ENCODE measurements at regions not wholly inside any gene's neighbourhood (a gene's known extent, or its start where the extent isn't known, plus 50 kb on each side); places are given as distances from the start of the nearest gene placed in this dataset.
"Not testable (repeated sequence)": the region's sequence is repeated elsewhere in the genome, so short reads cannot be mapped to it uniquely, and the experiment has no call there.

DNA sequence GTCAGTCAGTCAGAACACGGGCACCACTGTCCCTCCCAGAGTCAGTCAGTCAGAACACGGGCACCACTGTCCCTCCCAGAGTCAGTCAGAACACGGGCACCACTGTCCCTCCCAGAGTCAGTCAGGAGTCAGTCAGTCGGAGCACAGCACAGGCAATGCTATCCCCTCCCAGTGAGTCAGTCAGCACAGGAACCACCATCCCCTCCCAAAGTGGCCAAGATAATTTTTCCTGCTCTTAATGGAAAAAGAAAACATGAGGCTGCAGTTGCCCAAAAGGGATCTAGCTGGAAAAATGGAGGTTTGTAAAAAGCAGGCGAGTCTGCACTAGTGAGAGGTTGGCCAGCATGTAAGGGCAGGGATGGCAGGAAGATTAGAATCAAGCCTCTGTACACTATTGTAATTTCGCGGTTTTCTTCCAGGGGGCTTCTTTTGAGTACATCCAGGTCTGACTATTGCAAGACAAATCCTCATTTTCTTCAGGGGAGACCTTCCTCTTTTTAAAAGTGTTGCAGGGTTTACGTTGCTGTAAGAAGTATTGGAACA, 213.8 kb downstream of the SIPA1L2 start:
- FAIRE-seq (no peak), DNase-seq (ENCODE audit: low read depth) (peak; percentile 56)
- TF ChIP-seq, protein P1, sequence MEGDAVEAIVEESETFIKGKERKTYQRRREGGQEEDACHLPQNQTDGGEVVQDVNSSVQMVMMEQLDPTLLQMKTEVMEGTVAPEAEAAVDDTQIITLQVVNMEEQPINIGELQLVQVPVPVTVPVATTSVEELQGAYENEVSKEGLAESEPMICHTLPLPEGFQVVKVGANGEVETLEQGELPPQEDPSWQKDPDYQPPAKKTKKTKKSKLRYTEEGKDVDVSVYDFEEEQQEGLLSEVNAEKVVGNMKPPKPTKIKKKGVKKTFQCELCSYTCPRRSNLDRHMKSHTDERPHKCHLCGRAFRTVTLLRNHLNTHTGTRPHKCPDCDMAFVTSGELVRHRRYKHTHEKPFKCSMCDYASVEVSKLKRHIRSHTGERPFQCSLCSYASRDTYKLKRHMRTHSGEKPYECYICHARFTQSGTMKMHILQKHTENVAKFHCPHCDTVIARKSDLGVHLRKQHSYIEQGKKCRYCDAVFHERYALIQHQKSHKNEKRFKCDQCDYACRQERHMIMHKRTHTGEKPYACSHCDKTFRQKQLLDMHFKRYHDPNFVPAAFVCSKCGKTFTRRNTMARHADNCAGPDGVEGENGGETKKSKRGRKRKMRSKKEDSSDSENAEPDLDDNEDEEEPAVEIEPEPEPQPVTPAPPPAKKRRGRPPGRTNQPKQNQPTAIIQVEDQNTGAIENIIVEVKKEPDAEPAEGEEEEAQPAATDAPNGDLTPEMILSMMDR (IDR thresholded peaks at IDR 0.05; ENCODE audit: insufficient read depth, low read length, severe bottlenecking), result no peak
- Histone ChIP-seq H3K27me3 (ENCODE audit: control insufficient read depth, insufficient read depth, low read length) (no peaks in the 10 kb centered on the region), H3K4me3 (ENCODE audit: low read depth, low read length) (no peak overlapping the region), H3K36me3 (ENCODE audit: control insufficient read depth, insufficient read depth, low read length) (peaks cover 7% of the 10 kb centered on the region)

DNA sequence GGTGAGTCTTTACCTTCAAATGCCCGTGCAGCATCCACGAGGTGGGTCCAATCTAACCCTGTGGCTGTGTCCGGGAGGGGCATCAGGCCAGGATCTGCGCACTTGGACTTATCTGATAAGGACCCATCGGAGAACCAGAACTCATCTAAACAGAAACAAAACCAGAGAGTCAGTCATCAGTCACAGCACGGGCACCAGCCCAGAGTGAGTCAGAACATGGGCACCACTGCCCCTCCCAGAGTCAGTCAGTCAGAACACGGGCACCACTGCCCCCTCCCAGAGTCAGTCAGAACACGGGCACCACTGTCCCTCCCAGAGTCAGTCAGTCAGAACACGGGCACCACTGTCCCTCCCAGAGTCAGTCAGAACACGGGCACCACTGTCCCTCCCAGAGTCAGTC, 214.5 kb downstream of the SIPA1L2 start:
- not testable (repeated sequence) for H3K36me3 ChIP-seq (ENCODE audit: control insufficient read depth, insufficient read depth, low read length); H3K27me3 ChIP-seq (ENCODE audit: control insufficient read depth, insufficient read depth, low read length); H3K4me3 ChIP-seq (ENCODE audit: low read depth, low read length); FAIRE-seq
- peak; percentile 41 for DNase-seq (ENCODE audit: low read depth)

DNA sequence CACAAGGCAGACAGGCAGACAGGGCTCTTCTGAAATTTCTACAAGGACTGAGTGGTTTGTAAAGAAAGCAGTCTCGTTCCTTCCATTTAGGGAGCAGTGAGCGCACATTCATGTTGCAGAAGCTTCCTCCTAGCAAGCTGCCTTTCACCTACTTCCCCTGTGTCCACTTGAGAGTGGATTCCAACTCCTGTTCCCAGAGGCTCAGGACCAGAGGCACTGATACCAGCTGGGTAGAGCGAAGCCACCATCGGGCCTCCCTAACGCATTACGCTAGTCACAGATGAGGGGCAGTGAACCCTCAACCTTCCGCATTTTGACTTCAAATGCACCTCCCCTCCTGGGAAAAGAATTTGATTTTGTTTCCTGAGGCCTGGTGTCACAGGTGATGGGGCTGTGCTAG, 215.8 kb downstream of the SIPA1L2 start:
- Histone ChIP-seq H3K4me3 (ENCODE audit: low read depth, low read length) (no peak overlapping the region), H3K27me3 (ENCODE audit: control insufficient read depth, insufficient read depth, low read length) (no peaks in the 10 kb centered on the region), H3K36me3 (ENCODE audit: control insufficient read depth, insufficient read depth, low read length) (peaks cover 7% of the 10 kb centered on the region)
- TF ChIP-seq, protein P1 (IDR thresholded peaks at IDR 0.05; ENCODE audit: insufficient read depth, low read length, severe bottlenecking), result no peak
- no peak for FAIRE-seq
- DNase-seq (ENCODE audit: low read depth), result no peak

DNA sequence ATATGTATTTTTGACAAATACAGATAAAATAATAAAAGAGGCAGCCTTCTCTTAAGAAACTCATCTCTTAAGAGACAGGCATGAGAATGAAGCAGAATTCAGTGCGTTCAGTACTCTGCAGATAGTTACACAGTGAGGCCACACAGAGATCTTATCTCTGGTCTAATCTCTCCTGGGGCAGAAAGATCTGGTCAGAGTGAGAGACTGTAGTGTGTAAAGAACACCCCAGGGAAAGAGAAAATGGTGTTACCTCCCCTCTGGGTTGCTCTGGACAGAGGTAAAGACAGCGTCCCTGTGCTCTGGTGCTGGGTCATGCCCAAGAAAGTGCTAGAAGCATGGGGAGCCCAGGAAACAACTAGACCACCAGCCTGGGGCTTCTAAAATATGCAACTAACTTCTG, 216.3 kb downstream of the SIPA1L2 start:
- FAIRE-seq, result no peak
- H3K36me3 ChIP-seq (ENCODE audit: control insufficient read depth, insufficient read depth, low read length), result peaks cover 7% of the 10 kb centered on the region
- TF ChIP-seq, protein P1 (IDR thresholded peaks at IDR 0.05; ENCODE audit: insufficient read depth, low read length, severe bottlenecking), result no peak
- no peaks in the 10 kb centered on the region for H3K27me3 ChIP-seq (ENCODE audit: control insufficient read depth, insufficient read depth, low read length)
- no peak for DNase-seq (ENCODE audit: low read depth)
- no peak overlapping the region for H3K4me3 ChIP-seq (ENCODE audit: low read depth, low read length)

DNA sequence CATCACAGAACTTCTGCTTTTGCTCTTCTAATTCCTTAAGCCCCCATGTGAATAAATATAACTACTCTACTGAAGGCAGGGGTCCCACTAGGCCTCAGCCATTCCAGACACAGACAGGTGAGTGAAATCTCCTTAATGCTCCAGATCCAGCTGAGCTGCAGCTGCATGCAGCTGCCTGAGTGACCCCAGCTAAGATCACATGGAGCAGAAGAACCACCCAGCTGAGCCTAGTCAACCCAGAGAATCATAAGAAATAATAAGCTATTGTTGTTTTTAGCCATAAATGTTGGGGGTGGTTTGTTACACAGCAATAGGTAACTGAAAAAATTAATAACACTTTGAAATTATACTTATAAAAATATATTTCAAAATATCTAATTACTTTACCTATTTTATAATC, 220.3 kb downstream of the SIPA1L2 start:
- DNase-seq (ENCODE audit: low read depth) (no peak), FAIRE-seq (no peak)
- Histone ChIP-seq H3K4me3 (ENCODE audit: low read depth, low read length) (no peak overlapping the region), H3K27me3 (ENCODE audit: control insufficient read depth, insufficient read depth, low read length) (no peaks in the 10 kb centered on the region), H3K36me3 (ENCODE audit: control insufficient read depth, insufficient read depth, low read length) (peaks cover 5% of the 10 kb centered on the region)
- TF ChIP-seq, protein P1 (IDR thresholded peaks at IDR 0.05; ENCODE audit: insufficient read depth, low read length, severe bottlenecking), result no peak

DNA sequence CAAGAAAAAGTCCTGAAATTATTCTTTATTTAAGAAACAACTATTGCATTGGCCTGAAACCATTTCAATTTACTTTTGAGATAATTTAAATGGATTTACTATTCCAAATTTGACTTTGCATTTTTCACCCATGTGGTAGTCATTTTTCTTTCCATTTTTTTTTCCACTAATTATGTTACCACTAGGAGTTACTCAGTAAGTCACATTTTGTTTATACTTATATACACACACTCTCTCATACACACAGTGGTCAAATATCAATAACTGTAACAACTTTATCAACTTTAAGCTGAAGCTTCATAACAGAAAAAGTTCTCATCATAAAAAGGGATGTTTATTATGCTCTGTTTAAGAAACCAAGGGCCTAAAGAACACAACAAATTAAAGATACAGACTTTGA, 222.8 kb downstream of the SIPA1L2 start:
- H3K4me3 ChIP-seq (ENCODE audit: low read depth, low read length), result no peak overlapping the region
- DNase-seq (ENCODE audit: low read depth) (no peak), FAIRE-seq (no peak)
- H3K36me3 ChIP-seq (ENCODE audit: control insufficient read depth, insufficient read depth, low read length), result no peaks in the 10 kb centered on the region
- no peaks in the 10 kb centered on the region for H3K27me3 ChIP-seq (ENCODE audit: control insufficient read depth, insufficient read depth, low read length)
- TF ChIP-seq, protein P1 (IDR thresholded peaks at IDR 0.05; ENCODE audit: insufficient read depth, low read length, severe bottlenecking), result no peak
